NOMO-1 treated with DMSO at 0.1 percent for 48 hours (cell line): ENCODE measurements at regions not wholly inside any gene's neighbourhood (a gene's known extent, or its start where the extent isn't known, plus 50 kb on each side); places are given as distances from the start of the nearest gene placed in this dataset.
"Not testable (repeated sequence)": the region's sequence is repeated elsewhere in the genome, so short reads cannot be mapped to it uniquely, and the experiment has no call there.

ENCODE experiments used
- DNase-seq: peaks from one replicate; lab custom pipeline; 2025; ENCODE audit not compliant: unreplicated experiment; lab: John Stamatoyannopoulos, UW

- not testable (repeated sequence) for DNase-seq
These were observed 474.5 kb upstream of the NUDT12 start for GRCh38 chr5:104037136-104037535.

GRCh38 chr5:104033186-104033585 lies 470.6 kb upstream of the NUDT12 start:
- not testable (repeated sequence) for DNase-seq

- DNase-seq, result no peak
These were observed 461.9 kb upstream of the NUDT12 start for GRCh38 chr5:104024538-104024937.

- no peak for DNase-seq
These were observed 461.1 kb upstream of the NUDT12 start for GRCh38 chr5:104023739-104024138.

GRCh38 chr5:104019956-104020355 lies 457.4 kb upstream of the NUDT12 start:
- DNase-seq, result no peak

- DNase-seq, result no peak
These were observed 455.7 kb upstream of the NUDT12 start for GRCh38 chr5:104018299-104018698.

GRCh38 chr5:104016646-104017045 lies 454.1 kb upstream of the NUDT12 start:
- no peak for DNase-seq

- DNase-seq, result no peak
These were observed 453.2 kb upstream of the NUDT12 start for GRCh38 chr5:104015765-104016164.

- DNase-seq, result not testable (repeated sequence)
These were observed 440.2 kb upstream of the NUDT12 start for GRCh38 chr5:104002783-104003182.

GRCh38 chr5:104001136-104001535 lies 438.5 kb upstream of the NUDT12 start:
- no peak for DNase-seq

GRCh38 chr5:103993031-103993430 lies 430.4 kb upstream of the NUDT12 start:
- no peak for DNase-seq

GRCh38 chr5:103990064-103990463 lies 427.5 kb upstream of the NUDT12 start:
- no peak for DNase-seq

- DNase-seq, result no peak
These were observed 419.0 kb upstream of the NUDT12 start for GRCh38 chr5:103981592-103981991.

- DNase-seq, result no peak
These were observed 411.1 kb upstream of the NUDT12 start for GRCh38 chr5:103973669-103974068.

- DNase-seq, result not testable (repeated sequence)
These were observed 403.7 kb upstream of the NUDT12 start for GRCh38 chr5:103966295-103966694.

- DNase-seq, result no peak
These were observed 399.4 kb upstream of the NUDT12 start for GRCh38 chr5:103962023-103962422.

GRCh38 chr5:103953601-103954382 lies 391.2 kb upstream of the NUDT12 start:
- no peak for DNase-seq

GRCh38 chr5:103951776-103952175 lies 389.2 kb upstream of the NUDT12 start:
- no peak for DNase-seq

- DNase-seq, result no peak
These were observed 380.6 kb upstream of the NUDT12 start for GRCh38 chr5:103943230-103943629.

- no peak for DNase-seq
These were observed 380.1 kb upstream of the NUDT12 start for GRCh38 chr5:103942587-103943186.

- no peak for DNase-seq
These were observed 379.0 kb upstream of the NUDT12 start for GRCh38 chr5:103941596-103941995.

GRCh38 chr5:103938146-103938695 lies 375.6 kb upstream of the NUDT12 start:
- no peak for DNase-seq
